ENCODE measurements at regions not wholly inside any gene's neighbourhood (a gene's known extent, or its start where the extent isn't known, plus 50 kb on each side); places are given as distances from the start of the nearest gene placed in this dataset.

- DNase-seq (ENCODE audit: low read depth): no peak
- TF ChIP-seq CTCF (conservative IDR thresholded peaks at IDR 0.05; ENCODE audit: low read depth, low read length): no peak
- H3K4me3 ChIP-seq (ENCODE audit: low read depth, low read length): no peak overlapping the region
Observed at GRCh38 chrX:11996810-11997209, 141.5 kb upstream of the FRMPD4 start.

- TF ChIP-seq CTCF (conservative IDR thresholded peaks at IDR 0.05; ENCODE audit: low read depth, low read length): peak; percentile 40
- peak; percentile 21 for DNase-seq (ENCODE audit: low read depth)
- no peak overlapping the region for H3K4me3 ChIP-seq (ENCODE audit: low read depth, low read length)
Observed at GRCh38 chrX:11998944-11999343, 139.3 kb upstream of the FRMPD4 start.

- TF ChIP-seq CTCF (conservative IDR thresholded peaks at IDR 0.05; ENCODE audit: low read depth, low read length): no peak
- H3K4me3 ChIP-seq (ENCODE audit: low read depth, low read length): no peak overlapping the region
- DNase-seq (ENCODE audit: low read depth): no peak
Observed at GRCh38 chrX:12002876-12003275, 135.4 kb upstream of the FRMPD4 start.

- no peak overlapping the region for H3K4me3 ChIP-seq (ENCODE audit: low read depth, low read length)
- no peak for TF ChIP-seq CTCF (conservative IDR thresholded peaks at IDR 0.05; ENCODE audit: low read depth, low read length)
- DNase-seq (ENCODE audit: low read depth): peak; percentile 74
Observed at GRCh38 chrX:12007881-12008280, 130.4 kb upstream of the FRMPD4 start.

GRCh38 chrX:12010436-12010835, 127.8 kb upstream of the FRMPD4 start:
- DNase-seq (ENCODE audit: low read depth): no peak
- TF ChIP-seq CTCF (conservative IDR thresholded peaks at IDR 0.05; ENCODE audit: low read depth, low read length): no peak
- H3K4me3 ChIP-seq (ENCODE audit: low read depth, low read length): no peak overlapping the region

- H3K4me3 ChIP-seq (ENCODE audit: low read depth, low read length): no peak overlapping the region
- no peak for TF ChIP-seq CTCF (conservative IDR thresholded peaks at IDR 0.05; ENCODE audit: low read depth, low read length)
- DNase-seq (ENCODE audit: low read depth): peak; percentile 59
Observed at GRCh38 chrX:12011075-12011474, 127.2 kb upstream of the FRMPD4 start.

GRCh38 chrX:12013211-12013618, 125.1 kb upstream of the FRMPD4 start:
- H3K4me3 ChIP-seq (ENCODE audit: low read depth, low read length): no peak overlapping the region
- TF ChIP-seq CTCF (conservative IDR thresholded peaks at IDR 0.05; ENCODE audit: low read depth, low read length): no peak
- DNase-seq (ENCODE audit: low read depth): peak; percentile 49
